GM21723 (cell line): ENCODE measurements at regions not wholly inside any gene's neighbourhood (a gene's known extent, or its start where the extent isn't known, plus 50 kb on each side); places are given as distances from the start of the nearest gene placed in this dataset.

Source experiments
- ATAC-seq: cut with Tn5 transposase; IDR thresholded peaks from one replicate; pipeline ENCODE4 v1.9.1; 2021; ENCODE audit warnings: mild to moderate bottlenecking, moderate library complexity; ENCODE audit not compliant: unreplicated experiment

DNA sequence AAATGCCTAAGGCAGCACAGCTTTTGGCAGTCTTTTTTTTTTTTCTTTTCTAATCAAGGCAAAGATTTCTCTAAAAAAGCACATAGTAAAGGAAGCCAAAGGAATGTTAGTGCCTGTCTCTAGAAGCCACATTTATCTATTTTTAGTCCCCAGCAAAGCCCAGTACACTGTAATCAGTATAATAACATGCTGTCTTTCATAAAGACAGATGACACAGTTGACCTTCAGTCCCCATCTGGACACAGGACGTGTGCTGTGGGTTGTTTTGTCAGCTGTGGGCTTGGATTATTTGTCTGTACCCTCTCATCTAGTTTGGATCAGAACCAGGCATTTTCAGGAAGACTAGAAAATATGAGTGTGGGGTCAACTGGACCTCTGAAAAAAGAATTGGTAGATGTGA is 110.4 kb upstream of the CTNNB1 start:
- no peak for ATAC-seq

GRCh38 chr3:41089566-41089965 is 109.7 kb upstream of the CTNNB1 start:
- ATAC-seq = no peak

- ATAC-seq = no peak
Measured at GRCh38 chr3:41092844-41093243, 106.5 kb upstream of the CTNNB1 start.

DNA sequence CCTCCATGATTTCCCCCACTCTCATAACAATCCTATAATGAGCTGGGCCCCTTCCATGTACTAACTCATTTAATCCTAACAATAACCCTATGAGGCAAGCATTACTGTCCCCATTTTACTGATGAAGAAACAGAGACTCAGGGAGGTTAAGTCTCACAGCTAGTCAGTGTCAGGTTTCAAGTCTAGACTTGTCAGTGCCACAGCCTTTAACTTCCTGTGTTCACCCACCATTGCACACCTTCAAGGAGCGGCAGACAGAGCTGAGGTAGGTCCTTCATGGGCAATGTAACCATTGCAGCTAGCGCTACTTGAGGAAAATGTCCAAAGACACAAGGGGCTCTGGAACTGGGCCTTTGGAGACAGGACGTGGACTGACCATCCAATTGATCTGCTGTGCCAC is 105.8 kb upstream of the CTNNB1 start:
- no peak for ATAC-seq

- ATAC-seq = no peak
Measured at GRCh38 chr3:41094351-41094750, 105.0 kb upstream of the CTNNB1 start.

DNA sequence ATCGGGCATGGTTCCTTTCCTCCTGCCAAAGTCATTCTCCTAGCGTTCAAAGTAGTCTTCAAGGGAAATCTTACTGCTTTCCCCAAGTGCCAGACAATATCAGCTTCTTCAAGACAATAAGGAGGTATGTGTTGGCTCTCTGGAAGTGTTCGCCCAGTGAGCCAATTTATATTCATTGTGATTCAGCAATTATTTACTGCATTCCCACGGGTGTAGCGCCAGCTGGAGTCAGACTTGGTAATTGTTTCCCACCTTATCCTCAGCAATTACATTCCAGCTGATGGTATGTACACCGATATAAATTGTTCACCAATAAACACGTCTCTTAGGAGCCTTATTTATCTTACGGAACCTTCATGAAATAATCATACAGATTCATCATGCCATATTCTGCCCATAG is 103.6 kb upstream of the CTNNB1 start:
- no peak for ATAC-seq

DNA sequence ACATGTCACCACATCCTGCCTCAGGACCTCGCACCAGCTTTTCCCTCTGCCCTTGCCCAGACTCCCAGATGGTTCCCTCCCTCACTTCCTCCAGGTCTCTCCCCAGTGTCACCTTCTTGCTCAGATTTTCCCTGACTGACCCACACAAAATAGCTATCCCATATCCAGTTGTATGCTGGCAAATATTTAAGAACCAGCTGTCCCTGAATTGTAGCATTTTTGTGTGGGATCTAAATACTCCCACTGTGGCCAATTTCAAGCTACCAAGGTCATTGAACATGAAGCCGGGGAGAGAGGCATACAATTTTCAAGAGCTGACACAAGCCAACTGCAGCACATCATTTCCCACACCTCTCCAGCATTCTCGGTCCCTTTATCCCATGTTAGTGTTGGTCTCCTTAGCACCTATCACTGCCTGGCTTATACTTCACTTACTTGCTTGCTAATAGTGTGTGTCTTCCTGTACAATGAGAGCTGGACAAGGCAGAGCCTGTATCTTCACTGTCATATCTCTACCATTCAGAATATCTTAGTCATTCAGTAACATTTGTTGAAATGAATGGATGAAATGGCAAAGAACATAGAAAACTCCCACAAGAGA is 101.3 kb upstream of the CTNNB1 start:
- no peak for ATAC-seq

GRCh38 chr3:41101231-41101630 is 98.1 kb upstream of the CTNNB1 start:
- ATAC-seq = no peak

- no peak for ATAC-seq
Measured at GRCh38 chr3:41102053-41102556, 97.2 kb upstream of the CTNNB1 start.

DNA sequence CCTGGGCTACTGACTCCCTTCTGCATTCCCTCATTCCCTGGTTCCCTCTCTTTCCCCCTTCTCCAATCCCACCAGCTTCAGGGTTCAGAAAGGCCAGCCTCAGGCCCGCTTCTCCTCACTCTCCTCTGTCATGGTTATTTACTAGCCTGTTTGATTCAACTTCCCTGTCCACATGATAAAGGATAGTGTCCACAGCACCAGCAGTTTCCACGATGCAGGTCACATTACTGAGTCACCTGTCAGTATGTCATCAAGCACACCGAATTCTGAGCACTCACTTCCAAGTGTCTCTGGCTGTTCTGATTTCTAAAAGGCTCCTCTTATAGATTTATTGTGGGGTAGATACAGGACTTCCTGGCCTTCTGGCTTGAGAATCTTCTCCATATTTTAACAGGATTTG is 96.6 kb upstream of the CTNNB1 start:
- no peak for ATAC-seq

DNA sequence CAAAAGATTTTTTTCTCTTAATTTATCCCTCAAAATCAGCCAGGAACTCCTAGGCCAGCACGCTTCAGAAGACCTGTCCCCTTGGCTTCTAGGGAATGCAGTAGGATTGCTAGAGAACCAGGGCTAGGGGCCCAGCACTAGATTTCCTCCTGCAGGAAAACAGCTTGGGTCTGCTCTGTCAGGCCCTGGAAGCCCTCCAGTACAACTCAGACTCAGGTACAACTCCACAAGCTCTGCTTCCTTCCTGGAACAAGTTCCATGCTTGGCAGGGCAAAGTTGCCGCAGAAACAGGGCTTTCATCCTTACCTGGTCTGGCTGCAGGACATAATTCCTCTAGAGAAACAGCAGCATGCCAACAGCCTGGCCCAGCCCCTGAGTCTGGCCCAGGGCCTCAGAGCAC is 96.1 kb upstream of the CTNNB1 start:
- no peak for ATAC-seq

DNA sequence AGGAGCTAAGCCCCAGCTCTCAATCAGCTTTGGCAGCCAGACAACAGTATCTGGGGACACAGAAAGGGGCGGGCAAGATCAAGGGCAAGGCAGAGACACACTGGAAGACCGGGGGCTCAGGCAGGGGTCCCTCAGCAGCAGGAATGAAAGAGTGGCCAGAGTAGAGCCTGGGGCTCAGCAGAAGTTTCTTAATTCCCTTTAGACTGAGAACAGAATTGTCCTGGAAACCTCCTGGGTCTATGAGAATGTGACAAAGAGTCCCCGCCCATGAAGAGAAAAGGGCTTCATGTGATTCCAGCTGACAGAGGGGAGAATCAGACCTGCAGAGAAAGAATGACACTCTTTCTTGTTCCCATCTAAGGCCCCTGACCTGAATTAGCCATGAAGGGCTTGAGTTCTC is 95.2 kb upstream of the CTNNB1 start:
- ATAC-seq = no peak

DNA sequence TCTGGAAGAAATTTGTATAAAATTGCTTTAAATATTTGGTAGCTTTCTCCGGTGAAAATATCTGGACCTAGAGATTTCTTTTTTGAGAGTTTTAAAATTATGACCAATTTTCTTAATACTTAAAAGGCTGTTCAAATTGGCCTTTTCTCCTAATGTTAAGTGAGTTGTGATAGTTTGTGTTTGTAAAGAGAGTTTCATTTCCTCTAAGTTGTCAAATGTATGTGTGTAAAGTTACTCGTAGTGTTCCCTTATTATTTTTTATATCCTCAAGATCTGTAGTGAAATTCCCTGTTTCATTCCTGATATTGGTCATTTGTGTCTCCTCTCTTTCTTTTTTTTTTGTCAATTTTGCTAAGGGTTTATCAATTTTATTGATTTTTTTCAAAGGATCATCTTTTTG is 92.6 kb upstream of the CTNNB1 start:
- ATAC-seq = no peak

- no peak for ATAC-seq
Measured at GRCh38 chr3:41111011-41111410, 88.3 kb upstream of the CTNNB1 start.

GRCh38 chr3:41112466-41112865 is 86.8 kb upstream of the CTNNB1 start:
- no peak for ATAC-seq

DNA sequence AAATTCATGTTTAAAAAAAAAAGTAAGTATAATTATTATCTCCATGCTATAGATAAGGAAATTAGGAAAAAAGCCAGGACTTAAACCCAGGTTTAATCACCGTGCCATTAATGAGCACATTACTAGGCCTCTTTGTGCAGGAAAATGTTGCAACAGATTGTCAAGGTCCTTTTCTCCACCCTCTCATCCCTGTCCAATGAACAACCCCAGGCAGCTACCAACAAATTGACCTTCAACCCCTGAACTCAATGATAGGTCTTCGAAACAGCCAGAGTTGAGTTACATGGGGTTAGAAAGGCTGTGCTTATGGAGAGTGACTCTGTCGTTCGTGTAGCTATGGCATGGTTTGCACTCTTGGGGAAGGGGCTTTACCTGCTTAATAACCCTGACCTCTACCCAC is 84.2 kb upstream of the CTNNB1 start:
- ATAC-seq = no peak

DNA sequence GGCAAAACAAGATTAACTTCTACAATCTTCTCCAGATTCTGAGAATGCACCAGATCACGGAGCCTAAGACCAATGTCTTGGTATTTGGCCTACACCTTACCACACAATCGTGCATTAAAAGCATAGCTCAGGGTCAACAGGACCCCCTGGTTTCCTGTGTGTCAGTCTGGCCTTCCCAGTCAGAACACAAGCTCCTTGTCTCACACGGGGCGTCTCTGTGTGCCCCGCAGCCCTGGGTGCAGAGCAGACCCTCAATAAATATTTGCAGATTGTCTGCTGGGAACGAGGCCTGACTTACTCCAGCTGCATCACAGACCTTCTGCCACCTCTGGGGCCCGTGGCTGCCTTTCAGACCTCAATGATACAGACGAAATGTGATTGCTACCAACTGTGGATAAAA is 82.5 kb upstream of the CTNNB1 start:
- no peak for ATAC-seq

- peak; percentile 92 for ATAC-seq
Measured at GRCh38 chr3:41117398-41117870, 81.9 kb upstream of the CTNNB1 start.

DNA sequence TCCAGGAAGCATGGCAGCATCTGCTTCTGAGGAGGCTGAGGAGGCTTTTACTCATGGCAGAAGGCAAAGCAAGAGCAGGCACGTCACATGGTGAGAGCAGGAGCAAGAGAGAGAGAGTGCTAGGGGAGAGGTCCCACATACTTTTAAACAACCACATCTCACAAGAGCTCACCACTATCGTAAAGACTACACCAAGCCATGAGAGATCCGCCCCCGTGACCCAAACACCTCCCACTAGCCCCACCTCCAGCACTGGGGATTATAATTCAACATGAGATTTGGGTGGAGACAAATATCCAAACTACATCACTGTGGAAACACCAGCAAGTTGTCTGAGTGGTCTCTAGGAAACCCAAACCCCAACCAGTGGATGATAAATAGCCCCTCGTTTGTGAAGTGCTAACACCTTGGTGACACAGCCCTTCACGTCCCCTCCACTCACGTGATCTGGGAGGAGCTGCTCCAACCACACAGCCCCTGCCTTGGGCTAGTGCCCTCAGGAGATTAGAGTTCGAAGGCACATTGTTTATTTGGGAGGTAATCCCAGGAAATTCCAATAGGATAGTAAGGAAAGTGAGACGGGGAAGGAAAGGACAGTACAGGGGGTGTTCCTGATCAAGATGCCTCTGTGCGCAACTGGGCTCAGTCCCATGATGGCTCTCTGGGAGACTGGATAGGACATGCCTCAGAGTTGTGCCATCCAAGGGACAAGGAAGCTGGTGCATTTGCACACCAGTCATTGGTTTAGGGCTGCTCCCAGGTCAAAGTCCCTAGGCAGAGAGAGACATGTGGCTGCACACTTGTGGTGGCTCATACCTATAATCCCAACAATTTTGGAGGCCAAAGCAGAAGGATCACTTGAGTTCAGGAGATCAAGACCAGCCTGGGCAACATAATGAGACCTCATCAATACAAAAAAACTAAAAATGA is 80.6 kb upstream of the CTNNB1 start:
- ATAC-seq = no peak

DNA sequence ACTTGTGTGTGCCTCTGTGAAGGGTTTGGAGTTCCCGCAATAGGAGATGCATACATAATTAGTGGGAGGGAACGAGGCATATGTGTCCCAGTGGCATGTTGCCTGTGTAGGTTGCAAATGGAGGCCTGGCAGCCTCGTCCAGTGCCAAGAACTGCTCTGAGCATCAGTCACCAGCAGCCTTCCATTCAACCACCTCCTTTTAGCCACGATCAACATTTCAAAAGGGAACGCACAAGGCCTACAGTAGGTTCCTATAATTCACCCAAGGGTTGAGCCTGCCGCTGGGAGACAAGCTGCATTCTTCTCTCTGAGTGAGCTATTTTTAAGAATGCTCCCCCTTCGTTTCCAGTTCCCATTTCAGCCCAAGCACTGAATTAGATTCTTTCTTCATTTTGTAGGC is 78.8 kb upstream of the CTNNB1 start:
- no peak for ATAC-seq

GRCh38 chr3:41125258-41125657 is 74.0 kb upstream of the CTNNB1 start:
- no peak for ATAC-seq

DNA sequence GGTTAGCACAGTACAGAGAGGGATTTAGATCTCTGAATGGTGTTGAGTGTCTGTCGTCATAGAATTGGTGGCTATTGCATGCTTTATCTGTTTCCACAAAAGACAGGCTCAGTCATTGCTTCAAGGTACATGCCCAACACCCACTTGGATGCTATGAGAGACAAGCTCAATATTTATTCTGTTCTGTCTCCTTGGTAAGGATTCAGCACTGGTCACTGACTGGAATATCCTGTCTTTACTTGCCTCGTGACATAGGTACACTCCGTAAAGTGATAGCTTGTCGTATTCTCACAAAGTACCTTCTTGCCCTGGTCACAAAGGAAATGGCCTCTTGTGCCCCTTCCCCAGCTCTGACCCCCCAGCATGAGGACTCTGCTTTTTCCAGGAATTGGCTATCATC is 72.8 kb upstream of the CTNNB1 start:
- no peak for ATAC-seq
